Body of pancreas (tissue), 4 donors: ENCODE measurements at regions not wholly inside any gene's neighbourhood (a gene's known extent, or its start where the extent isn't known, plus 50 kb on each side); places are given as distances from the start of the nearest gene placed in this dataset.

Source experiments
- POLR2A ChIP-seq, 3 donors: fragments of 450-650 bp; IDR thresholded peaks; one replicate each; pipeline ENCODE4 v1.6.1; 2016; ENCODE audit warnings: antibody characterized with exemption in 3 of 3, mild to moderate bottlenecking in 2 of 3
- TF ChIP-seq, protein P1 (sequence below), 7 experiments: fragments of 450-650 bp in 4 of 7; fragments of 200-600 bp in 3 of 7; sonication (generic) in 3 of 7; IDR thresholded peaks; one replicate each; pipeline ENCODE4 v1.5.1; 2016 to 2019; ENCODE audit warnings: antibody characterized with exemption in 7 of 7

DNA sequence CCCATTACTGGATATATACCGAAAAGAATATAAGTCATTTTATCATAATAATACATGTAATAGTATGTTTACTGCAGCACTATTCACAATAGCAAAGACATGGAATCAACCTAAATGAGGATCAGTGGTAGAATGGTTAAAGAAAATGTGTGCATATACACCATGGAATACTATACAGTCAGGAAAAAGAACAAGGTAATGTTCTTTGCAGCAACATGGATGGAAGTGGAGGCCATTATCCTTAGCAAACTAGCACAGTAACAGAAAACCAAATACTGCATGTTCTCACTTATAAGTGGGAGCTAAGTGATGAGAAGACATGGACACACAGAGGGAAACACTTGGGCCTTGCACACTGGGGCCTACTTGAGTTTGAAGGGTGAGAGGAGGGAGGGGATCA, 207.4 kb upstream of the APOOL start:
- no peak for TF ChIP-seq POLR2A (IDR thresholded peaks at IDR 0.05)
- TF ChIP-seq, protein P1, sequence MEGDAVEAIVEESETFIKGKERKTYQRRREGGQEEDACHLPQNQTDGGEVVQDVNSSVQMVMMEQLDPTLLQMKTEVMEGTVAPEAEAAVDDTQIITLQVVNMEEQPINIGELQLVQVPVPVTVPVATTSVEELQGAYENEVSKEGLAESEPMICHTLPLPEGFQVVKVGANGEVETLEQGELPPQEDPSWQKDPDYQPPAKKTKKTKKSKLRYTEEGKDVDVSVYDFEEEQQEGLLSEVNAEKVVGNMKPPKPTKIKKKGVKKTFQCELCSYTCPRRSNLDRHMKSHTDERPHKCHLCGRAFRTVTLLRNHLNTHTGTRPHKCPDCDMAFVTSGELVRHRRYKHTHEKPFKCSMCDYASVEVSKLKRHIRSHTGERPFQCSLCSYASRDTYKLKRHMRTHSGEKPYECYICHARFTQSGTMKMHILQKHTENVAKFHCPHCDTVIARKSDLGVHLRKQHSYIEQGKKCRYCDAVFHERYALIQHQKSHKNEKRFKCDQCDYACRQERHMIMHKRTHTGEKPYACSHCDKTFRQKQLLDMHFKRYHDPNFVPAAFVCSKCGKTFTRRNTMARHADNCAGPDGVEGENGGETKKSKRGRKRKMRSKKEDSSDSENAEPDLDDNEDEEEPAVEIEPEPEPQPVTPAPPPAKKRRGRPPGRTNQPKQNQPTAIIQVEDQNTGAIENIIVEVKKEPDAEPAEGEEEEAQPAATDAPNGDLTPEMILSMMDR (IDR thresholded peaks at IDR 0.05): no peak
